GM18511 (cell line): ENCODE measurements at regions not wholly inside any gene's neighbourhood (a gene's known extent, or its start where the extent isn't known, plus 50 kb on each side); places are given as distances from the start of the nearest gene placed in this dataset.

Experiments used
- ATAC-seq: cut with Tn5 transposase; IDR thresholded peaks from one replicate; pipeline ENCODE4 v1.9.1; 2021; ENCODE audit warnings: mild to moderate bottlenecking, moderate library complexity; ENCODE audit not compliant: unreplicated experiment

DNA sequence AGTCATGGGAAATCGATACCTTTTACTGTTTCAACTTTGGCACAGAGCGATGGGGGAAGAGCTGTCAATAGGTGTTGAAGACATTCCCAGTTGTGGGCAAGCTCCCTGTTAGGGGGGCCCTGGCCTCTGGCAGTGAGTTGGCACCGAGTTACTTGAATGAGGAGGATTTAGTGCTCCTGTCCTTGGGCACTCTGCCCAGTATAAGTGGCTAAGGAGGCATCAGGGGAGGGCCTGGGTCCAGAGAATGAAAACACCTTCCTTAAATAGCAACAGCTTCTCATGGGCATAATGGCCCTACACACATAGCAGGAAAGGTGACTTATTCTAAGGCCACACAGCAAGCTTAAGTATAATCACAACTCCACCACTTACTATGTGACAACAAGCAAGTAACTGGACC lies 664.4 kb downstream of the PTPRU start:
- no peak for ATAC-seq

DNA sequence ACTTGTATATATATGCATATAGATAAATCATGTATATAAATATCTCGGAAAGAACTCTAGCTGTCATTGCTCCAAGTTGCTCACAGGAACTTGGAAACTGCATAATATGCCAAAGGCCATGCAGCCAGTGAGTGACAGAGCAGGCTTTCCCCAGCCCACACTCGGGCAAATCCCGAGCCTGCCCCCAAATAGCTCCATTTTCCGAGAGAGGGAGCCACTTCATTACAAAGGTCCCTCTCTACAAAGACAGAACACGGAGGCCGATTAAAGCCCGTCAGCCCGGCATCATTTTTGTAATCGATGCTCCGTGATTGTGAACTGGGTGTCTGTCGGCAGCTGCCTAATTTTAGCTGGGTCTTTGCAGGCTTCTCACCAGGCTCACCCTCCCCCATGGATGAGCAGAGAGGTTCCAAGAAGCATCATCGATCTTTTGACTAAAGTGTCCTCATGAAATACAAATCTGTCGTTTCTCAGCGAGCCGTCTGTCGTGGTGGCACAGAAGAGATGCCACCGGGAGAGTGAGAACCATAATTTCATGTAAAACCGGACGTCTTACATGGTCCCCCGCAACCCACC lies 663.9 kb downstream of the PTPRU start:
- no peak for ATAC-seq

DNA sequence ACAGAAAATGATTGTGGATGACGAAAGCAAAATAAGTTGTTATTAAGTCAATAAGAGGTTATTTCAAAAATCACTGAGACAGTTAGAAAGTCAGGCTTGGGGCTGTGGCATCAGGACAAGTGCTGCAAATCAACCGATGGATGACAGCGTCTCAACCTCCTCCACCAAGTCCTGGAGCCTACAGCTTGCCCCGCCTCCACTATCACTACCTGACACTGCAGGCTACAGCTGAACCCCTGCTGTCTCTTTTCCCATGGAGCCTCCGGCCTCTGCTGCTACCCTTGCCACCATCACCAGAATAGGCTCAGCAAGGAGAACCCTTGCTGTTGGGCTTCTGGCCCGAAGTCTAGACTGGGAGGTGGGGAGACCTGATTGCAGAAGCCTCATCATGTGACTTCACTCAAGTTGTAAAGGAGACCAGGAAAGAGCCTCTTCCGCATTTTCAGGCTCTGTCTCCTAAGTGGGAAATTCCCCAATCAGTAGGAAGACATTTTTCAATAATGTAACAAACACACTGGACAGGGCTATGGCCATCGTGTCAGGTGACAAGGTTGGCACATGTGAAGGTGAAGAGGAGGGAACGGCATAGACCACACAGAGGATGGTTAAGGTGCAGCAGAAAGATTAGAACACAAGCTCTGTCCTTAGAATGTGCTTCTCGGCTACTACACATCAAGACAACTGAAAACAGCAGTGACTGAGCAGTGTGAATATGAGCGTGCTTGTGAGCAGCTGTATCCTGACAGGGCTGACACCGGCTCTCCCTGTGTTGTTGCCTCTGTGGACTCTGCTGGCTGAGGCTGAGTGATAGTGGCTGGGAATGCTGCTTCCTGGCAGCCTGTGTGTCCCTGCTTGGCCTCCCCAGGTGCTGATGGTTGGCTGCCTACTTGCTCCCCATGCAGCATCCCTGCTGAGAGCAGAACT lies 660.7 kb downstream of the PTPRU start:
- no peak for ATAC-seq

DNA sequence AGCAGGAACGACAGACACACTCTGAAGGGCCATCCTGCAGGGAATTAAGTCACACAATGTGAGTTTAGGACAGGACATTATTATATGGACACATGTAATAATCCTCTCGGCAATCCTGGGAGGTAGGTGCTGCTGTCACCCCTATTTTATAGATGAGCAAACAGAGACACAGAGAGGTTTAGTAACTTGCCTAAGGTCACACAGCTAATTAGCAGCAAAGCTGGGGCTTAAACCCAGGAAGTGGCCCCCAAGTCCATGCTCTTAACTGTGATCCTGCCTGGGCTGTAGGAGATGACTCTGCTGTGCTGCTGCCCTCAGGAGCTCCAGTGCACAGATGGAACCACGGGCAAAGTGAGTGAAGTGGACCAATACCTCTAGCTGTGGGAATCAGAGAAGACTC lies 660.0 kb downstream of the PTPRU start:
- ATAC-seq, result no peak

DNA sequence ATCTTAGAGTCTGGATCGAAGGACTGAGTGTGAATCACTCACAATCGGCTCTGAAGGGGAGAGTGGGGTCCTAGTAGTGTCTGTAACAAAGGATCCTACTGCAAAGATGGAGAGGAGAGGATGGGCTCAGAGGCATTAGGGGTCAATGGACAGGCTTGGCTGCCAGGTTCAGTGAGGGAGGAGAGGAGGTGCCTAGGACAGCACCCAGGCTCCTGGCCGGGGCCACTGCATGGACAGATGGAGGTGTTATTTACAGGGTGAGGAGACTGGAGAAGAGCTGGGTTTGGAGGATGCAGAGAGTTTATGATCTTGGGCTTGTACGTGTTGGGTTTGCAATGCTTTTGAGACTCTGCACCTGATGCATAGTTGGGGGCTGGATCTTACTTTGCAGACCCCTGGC lies 658.9 kb downstream of the PTPRU start:
- ATAC-seq, result no peak

DNA sequence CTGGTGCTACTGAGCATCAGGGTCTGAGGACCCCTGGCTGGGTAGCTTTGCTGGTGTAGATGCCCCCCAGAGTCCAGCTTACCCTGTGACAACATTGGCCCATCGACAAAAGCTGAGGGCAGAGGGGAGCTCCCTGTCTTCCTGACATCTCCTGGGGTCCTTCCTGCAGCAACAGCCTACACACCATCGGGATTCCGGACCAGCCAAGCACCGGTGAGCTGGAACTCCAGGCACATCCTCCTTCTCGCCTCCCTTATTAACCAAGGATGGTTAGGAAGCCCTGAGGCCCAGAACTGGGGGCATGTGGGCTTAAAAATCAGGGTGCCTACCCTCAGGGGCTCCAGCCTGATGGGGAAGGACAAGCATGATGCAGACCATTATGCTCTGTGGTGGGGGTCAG lies 658.0 kb downstream of the PTPRU start:
- no peak for ATAC-seq

DNA sequence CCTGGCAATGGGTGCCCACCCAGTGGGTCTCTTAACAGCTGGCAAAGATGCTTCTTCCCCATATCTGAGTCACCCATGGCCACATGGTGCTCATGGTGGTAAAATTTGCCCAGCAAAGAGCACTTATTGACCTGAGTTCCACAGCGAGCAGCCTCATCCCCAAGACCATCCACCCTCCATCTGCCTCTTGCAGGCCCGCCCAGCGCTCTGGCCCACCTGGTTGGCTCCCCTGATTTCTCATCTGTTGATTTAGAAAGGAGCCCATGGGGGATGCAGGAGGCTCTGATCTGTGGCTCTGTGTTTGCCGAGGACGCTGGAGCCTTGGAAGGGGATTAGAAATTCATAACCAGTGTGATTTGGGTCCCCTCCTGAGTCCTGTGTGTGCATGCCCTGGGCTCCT lies 657.5 kb downstream of the PTPRU start:
- ATAC-seq, result no peak

DNA sequence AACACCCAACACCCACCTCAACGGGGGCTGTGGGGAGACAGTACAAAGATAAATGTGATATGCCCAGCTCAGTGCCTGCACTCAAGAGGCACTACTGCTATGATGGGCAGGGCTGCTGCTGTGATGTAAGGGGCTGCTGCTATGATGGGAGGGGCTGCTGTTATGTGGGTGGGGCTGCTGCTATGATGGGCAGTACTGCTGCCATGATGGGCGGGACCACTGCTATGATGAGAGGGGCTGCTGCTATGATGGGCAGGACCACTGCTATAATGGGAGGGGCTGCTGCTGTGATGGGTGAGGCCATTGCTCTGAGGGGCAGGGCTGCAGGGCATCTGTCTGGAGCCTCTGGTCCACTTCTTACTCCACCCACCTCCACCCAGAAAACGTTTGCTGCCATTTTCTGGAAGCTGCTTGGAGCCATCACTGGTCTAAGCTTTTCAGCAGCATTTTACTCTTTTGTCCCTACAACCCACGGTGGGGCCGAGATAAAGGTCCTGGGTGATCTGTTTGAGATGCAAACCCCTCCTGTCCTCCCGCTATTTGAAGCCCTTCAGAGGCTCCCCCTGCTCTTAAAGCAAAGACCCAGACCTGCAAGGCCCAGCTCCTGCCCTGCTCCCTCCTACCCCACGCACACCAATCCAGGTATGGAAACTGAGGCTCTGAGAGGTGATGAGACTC lies 656.9 kb downstream of the PTPRU start:
- no peak for ATAC-seq

DNA sequence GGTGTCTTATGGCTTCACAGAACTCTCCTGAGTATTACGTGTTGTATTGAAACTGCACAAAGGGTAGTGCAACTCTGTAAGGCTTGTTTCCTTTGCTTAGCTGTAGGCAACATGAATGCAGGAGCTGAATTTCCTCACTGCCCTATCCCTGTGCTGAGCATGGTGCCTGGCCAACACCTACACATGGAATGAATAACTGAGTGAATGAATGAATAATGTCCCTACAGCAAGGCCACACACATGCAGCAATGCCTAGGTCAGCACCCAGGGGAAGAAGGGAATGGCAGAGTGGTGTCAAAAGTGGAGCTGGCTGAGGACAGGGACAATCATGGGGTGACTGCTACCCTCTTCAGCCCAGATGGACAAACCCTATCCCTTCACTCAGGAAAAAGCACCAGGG lies 655.9 kb downstream of the PTPRU start:
- no peak for ATAC-seq

DNA sequence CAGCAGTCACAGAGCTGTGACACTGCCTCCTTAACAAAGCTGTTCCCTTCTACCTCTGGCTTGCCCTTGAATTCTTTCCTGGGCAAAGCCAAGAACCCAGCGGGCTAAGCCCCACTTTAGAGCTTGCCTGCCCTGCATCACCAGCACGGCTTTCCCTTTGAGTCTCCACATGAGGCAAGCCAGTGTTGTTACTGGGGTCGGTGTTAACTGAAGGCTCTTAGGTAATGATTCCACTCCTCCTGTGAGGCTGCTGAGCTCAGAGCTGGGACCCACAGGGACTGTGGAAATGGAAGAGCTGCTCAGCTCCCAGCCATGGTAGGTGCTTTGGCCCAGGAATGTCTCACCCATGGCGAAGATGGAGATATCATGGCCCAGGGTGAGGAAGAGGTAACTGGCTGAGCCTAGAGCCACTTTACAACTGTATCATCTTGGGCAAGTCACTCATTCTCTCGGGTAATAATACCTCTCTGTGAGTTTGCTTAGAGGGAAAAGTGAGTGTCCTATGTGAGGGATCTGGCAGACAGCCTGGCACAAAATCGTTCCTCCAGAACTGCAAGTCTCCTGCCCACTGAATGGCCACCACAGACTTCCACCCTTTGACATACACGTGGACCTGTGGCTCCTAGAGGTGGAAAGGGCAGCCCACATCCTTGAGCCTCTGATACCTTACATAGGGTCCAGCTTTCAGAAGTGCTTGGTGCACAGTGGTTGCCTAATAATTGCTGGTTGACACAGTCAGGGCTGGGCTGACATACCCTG lies 654.1 kb downstream of the PTPRU start:
- ATAC-seq, result no peak

DNA sequence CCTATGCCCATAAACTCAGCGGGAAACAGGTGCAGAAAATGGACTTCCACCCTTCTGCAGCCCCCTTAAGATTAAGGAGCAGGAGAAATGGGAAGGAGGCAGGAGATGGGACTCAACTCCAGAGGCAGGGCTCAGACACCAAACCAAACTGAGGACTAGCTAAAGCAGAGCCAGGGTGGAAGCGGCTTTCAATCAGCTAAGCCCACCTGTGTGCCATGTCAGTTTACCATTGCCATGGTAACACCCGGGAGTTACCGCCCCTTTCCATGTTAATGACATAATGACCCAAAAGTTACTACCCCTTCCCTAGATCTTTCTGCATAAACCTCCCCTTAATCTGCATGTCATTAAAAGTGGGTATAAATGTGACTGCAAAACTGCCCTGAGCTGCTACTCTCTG lies 653.5 kb downstream of the PTPRU start:
- ATAC-seq, result no peak

DNA sequence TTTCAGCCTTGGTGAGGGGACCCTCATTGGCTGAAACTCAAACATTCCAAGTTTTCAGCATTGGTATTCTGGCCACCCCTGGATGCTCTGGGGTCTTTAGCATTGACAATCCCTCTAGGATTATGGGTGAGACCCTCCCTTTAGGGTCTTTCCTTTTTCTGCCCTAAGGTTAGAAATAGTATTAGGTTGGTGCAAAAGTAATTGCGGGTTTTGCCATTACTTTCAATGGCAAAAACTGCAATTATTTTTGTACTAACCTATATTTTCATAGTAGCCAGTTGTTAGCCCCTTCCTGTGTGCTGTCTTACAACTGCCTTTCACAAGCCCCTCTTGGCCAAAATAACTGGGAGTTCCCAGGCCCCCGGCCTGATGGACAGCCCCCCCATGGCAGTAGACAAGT lies 648.4 kb downstream of the PTPRU start:
- no peak for ATAC-seq

DNA sequence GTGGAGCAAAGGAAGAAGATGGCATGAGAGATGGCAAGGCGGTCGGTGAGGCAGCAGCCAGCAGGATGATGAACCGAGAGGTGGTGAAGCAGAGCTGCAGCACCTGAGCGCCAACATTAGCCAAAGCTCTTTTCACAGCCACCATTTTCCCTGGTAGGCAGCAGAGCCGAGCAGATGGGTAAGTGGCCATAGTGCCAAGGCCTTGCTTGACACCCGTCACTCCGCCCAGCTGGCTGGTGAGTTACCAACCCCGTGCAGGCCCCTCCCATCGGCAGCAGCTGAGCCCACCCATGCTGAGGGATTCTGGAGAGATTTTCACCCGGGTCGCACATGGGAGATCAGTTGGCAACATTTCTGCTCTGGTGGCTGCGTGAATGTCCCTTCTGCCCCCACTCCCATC lies 647.7 kb downstream of the PTPRU start:
- no peak for ATAC-seq

DNA sequence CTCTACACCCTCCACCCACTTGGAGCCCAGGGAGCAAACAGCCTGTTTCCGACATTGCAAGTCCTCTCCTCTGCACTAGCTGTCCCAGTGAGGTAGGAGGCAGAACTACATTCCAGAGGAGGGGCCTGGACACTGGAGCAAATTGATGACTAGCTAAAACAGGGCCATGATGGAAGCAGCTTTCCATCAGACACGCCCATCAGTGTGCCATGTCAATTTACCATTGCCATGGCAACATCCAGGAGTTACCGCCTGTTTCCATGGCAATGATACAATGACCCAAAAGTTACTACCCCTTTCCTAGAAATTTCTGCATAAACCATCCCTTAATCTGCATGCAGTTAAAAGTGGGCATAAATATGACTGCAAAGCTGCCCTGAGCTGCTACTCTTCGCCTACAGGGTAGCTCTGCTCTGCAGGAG lies 647.1 kb downstream of the PTPRU start:
- ATAC-seq, result no peak

DNA sequence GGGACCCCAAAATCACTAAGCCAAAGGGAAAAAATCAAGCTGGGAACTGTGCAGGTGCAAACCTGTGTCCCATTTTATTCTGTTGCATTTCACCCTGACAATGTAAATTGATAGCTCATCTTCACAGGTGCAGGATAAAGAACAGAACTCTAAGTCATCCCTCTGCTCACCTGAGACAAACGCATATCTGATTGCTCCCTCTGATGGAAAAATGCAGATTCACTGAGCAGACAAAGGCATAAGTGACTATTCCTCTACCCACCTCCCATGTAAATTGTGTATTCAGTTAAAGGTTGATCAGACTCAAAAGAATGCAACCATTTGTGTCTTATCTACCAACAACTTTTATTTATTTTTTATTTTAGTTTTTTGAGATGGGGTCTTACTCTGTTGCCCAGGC lies 644.2 kb downstream of the PTPRU start:
- ATAC-seq, result no peak

DNA sequence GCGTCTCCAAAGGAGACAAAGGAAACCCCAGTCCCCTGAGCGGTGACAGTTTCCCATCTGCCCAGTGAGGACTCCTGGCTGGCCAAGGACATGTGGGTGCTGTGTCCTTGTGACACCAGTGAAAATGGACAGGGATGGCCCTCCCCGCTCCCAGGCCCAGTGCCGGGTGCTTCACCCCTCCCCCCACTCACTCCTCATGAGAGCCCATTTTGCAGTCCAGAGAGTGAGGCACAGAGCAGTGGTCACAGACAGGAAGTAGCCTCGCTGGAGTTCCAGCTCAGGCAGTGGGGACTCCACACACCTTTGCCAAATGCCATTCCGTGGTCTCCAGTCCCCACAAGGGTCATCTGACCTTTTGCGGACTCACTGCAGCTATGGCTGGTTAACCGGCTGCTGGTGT lies 642.9 kb downstream of the PTPRU start:
- no peak for ATAC-seq

DNA sequence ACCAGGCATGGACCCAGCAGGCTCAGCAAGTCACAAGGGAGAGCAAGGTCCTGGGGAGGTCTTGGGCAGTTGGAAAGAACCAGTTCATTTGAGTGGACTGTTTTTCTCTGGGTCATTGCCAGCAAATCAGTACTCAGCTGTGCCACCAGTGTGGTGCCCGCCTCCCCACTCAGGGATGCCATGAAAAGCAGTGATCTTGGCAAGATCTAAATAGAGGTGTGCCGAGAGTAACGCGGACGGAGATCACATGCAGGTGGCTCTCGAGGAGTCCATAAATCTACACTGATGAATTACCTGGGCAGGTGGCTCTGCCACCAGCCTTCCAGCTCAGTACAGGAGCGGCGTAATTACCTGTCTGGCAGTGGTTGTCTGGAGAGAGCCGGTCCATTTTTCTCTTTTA lies 642.2 kb downstream of the PTPRU start:
- ATAC-seq, result no peak

DNA sequence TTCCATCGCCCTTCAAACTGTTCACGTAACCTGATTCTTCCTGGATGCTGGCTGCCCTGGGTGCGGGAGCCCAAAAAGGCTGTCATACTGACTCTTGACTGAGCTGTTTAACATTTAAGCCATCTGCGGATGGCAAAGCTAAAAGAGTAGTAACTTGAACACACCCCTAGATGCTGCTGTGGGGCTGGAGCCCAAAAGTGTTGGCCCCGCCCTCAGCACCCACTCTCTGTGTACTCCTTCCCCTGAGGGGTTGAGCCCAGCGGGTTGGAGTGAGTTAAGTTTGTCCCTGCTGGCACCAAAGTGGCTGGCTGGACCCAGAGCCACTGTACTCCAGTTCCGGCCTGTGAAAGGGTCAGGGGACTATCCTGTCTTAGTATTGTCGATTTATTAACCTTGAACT lies 640.6 kb downstream of the PTPRU start:
- ATAC-seq, result no peak

DNA sequence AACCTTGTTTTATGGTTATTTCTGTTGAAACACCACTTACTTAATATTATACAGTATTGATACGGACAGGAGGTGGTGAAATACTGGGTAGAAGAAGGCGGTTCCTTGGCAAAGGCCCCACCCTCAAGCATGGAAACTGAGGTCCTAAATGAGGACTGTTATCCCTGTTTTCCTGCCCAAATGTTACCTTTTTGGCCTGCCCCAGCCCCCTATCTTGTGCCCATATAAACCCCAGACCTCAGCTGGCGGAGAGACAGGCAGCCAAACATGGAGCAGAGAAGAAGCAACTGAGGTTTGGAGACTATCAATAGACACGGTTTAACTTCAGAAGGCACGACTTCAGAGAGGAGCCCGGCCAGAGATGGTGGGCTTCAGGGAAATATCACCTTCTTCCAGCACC lies 640.1 kb downstream of the PTPRU start:
- no peak for ATAC-seq

DNA sequence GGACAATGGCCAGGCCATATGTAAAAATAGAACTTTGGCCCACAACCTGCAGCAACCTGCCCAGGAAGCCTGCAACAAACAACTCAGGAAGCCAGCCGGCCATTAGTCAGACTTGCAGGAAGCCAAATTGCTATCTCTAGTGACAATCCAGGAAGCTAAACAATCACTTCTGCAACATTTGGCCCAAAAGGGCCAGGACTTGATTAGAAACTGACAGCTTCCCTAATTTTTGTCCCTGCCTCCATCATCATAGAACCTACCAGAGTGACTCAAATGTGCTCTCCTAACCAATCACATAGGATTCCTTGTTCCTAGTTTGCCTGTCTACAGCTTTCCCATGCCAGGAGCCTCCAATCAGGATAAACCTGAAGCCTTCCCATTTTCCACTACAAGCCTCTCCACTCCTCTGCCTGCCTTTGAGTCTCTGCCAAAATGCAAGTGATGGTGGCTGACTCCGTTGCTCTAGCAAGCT lies 639.3 kb downstream of the PTPRU start:
- ATAC-seq, result no peak

DNA sequence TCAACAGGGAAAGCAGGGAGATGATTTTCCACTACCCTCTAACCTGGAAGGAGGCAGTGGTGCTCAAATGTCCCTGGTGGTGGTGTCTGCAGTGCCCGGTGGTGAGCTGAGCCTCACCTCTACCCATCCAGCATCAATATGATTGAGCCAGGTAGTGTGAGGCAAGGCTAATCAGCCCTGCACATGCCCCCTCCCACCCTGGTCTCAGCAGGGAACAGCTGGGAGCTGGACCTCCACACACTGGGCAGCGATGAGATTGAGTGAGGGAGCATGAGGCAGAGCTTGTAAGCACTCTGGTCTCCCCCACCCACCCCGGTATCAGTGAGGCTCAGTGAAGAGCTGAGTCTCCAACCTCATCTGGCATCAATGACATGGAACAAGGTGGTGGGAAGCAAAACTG lies 634.3 kb downstream of the PTPRU start:
- no peak for ATAC-seq
